H9 (cell line): ENCODE measurements at regions not wholly inside any gene's neighbourhood (a gene's known extent, or its start where the extent isn't known, plus 50 kb on each side); places are given as distances from the start of the nearest gene placed in this dataset.

Source experiments
- DNase-seq: peaks from one replicate; pipeline ENCODE4 v3.0.0-alpha.2; 2017
- H2AFZ ChIP-seq: one replicate; pipeline ENCODE4 v1.6.1; 2013; ENCODE audit warnings: mild to moderate bottlenecking, low read length, control low read depth, moderate library complexity
- H2AK5ac ChIP-seq: 2 replicates; pipeline ENCODE4 v1.6.1; 2013; ENCODE audit warnings: low read length, control low read depth, mixed read lengths; ENCODE audit not compliant: insufficient read length
- H2BK120ac ChIP-seq: one replicate; pipeline ENCODE4 v1.6.1; 2013; ENCODE audit warnings: low read depth, mild to moderate bottlenecking, low read length, control low read depth, inconsistent platforms; ENCODE audit not compliant: poor library complexity, severe bottlenecking
- H2BK12ac ChIP-seq: 2 replicates; pipeline ENCODE4 v1.6.1; 2013; ENCODE audit warnings: low read length, control low read depth, mixed read lengths, low read depth; ENCODE audit not compliant: insufficient read length
- H2BK15ac ChIP-seq: 2 replicates; pipeline ENCODE4 v1.6.1; 2013; ENCODE audit warnings: low read depth, low read length, control low read depth
- H2BK20ac ChIP-seq: one replicate; pipeline ENCODE4 v1.6.1; 2013; ENCODE audit warnings: low read depth, mild to moderate bottlenecking, low read length, control low read depth, inconsistent platforms; ENCODE audit not compliant: poor library complexity, severe bottlenecking
- H2BK5ac ChIP-seq: 2 replicates; pipeline ENCODE4 v1.6.1; 2013; ENCODE audit warnings: low read length, control low read depth, mixed read lengths; ENCODE audit not compliant: insufficient read length
- H3K14ac ChIP-seq: 2 replicates; pipeline ENCODE4 v1.6.1; 2013; ENCODE audit warnings: low read length, control low read depth; ENCODE audit not compliant: insufficient read depth
- H3K18ac ChIP-seq: 2 replicates; pipeline ENCODE4 v1.6.1; 2013; ENCODE audit warnings: low read depth, mild to moderate bottlenecking, mixed read lengths, low read length, control low read depth; ENCODE audit not compliant: insufficient read length
- H3K23ac ChIP-seq: 2 replicates; pipeline ENCODE4 v1.6.1; 2013; ENCODE audit warnings: low read length, control low read depth, mixed read lengths, low read depth; ENCODE audit not compliant: insufficient read length
- H3K23me2 ChIP-seq: 2 replicates; pipeline ENCODE4 v1.6.1; 2013; ENCODE audit warnings: low read depth, mild to moderate bottlenecking, mixed read lengths, low read length, control low read depth; ENCODE audit not compliant: insufficient read length, poor library complexity, severe bottlenecking
- H3K27ac ChIP-seq: 2 replicates; pipeline ENCODE4 v1.5.1; 2013; ENCODE audit warnings: low read length, control low read depth, mixed read lengths, low read depth; ENCODE audit not compliant: insufficient read length
- H3K27me3 ChIP-seq: 2 replicates; pipeline ENCODE4 v1.6.1; 2013; ENCODE audit warnings: low read length, control low read depth, inconsistent platforms; ENCODE audit not compliant: insufficient read depth
- H3K4ac ChIP-seq: 2 replicates; pipeline ENCODE4 v1.6.1; 2013; ENCODE audit warnings: low read depth, mild to moderate bottlenecking, control low read depth, inconsistent platforms, low read length, moderate library complexity
- H3K4me1 ChIP-seq: 2 replicates; pipeline ENCODE4 v1.6.1; 2013; ENCODE audit warnings: low read length, control low read depth, inconsistent platforms; ENCODE audit not compliant: insufficient read depth
- H3K4me2 ChIP-seq: 2 replicates; pipeline ENCODE4 v1.6.1; 2013; ENCODE audit warnings: low read length, control low read depth, mixed read lengths; ENCODE audit not compliant: insufficient read length, insufficient read depth
- H3K56ac ChIP-seq: 2 replicates; pipeline ENCODE4 v1.6.1; 2013; ENCODE audit warnings: low read depth, mild to moderate bottlenecking, mixed read lengths, low read length, control low read depth; ENCODE audit not compliant: insufficient read length
- H3K79me1 ChIP-seq: 2 replicates; pipeline ENCODE4 v1.6.1; 2013; ENCODE audit warnings: low read depth, mild to moderate bottlenecking, moderate library complexity, low read length, control low read depth, inconsistent platforms; ENCODE audit not compliant: insufficient read depth, poor library complexity, severe bottlenecking
- H3K79me2 ChIP-seq: 2 replicates; pipeline ENCODE4 v1.6.1; 2013; ENCODE audit warnings: low read length, control low read depth, inconsistent platforms; ENCODE audit not compliant: insufficient read depth
- H3K9ac ChIP-seq: 2 replicates; pipeline ENCODE4 v1.6.1; 2013; ENCODE audit warnings: low read length, control low read depth, mixed read lengths; ENCODE audit not compliant: insufficient read length; ENCODE audit errors: extremely low read depth
- H3K9me3 ChIP-seq: one replicate; pipeline ENCODE4 v1.6.1; 2013; ENCODE audit warnings: low read depth, low read length, inconsistent platforms; ENCODE audit not compliant: control insufficient read depth
- H3T11ph ChIP-seq: one replicate; pipeline ENCODE4 v1.6.1; 2013; ENCODE audit warnings: mild to moderate bottlenecking, low read length, control low read depth, inconsistent platforms
- H4K20me1 ChIP-seq: one replicate; pipeline ENCODE4 v1.6.1; 2013; ENCODE audit not compliant: control insufficient read depth, insufficient read length, insufficient read depth
- H4K5ac ChIP-seq: 2 replicates; pipeline ENCODE4 v1.6.1; 2013; ENCODE audit warnings: low read depth, mild to moderate bottlenecking, mixed read lengths, low read length, control low read depth; ENCODE audit not compliant: insufficient read length
- H4K8ac ChIP-seq: replicated peaks from 2 replicates; pipeline ENCODE4 v1.6.1; 2013; ENCODE audit warnings: low read length, control low read depth, mixed read lengths, low read depth; ENCODE audit not compliant: insufficient read length
- H4K91ac ChIP-seq: 2 replicates; pipeline ENCODE4 v1.6.1; 2013; ENCODE audit warnings: low read depth, mild to moderate bottlenecking, moderate library complexity, mixed read lengths, low read length, control low read depth; ENCODE audit not compliant: insufficient read length
- H3K27ac Mint-ChIP-seq, 3 experiments: 2 replicates in 2 of 3; 3 replicates in 1 of 3; pipeline ENCODE4 v1.8.0; 2020 to 2021; ENCODE audit warnings: mixed read lengths in 3 of 3, mild to moderate bottlenecking in 1 of 3, moderate library complexity in 1 of 3
- H3K27me3 Mint-ChIP-seq: 2 replicates; pipeline ENCODE4 v1.8.0; 2021; ENCODE audit warnings: low read depth, mild to moderate bottlenecking, moderate library complexity, mixed read lengths
- H3K36me3 Mint-ChIP-seq, 3 experiments: 2 replicates in 2 of 3; 3 replicates in 1 of 3; pipeline ENCODE4 v1.8.0; 2020 to 2021; ENCODE audit warnings: low read depth in 3 of 3, mixed read lengths in 3 of 3; ENCODE audit not compliant: insufficient read depth in 1 of 3
- H3K4me1 Mint-ChIP-seq, 2 experiments: 2 replicates each; pipeline ENCODE4 v1.8.0; 2020; ENCODE audit warnings: mixed read lengths in 2 of 2
- H3K4me3 Mint-ChIP-seq, 2 experiments: 2 replicates in 1 of 2; 3 replicates in 1 of 2; pipeline ENCODE4 v1.8.0; 2020 to 2021; ENCODE audit warnings: mild to moderate bottlenecking in 2 of 2, mixed read lengths in 2 of 2, moderate library complexity in 1 of 2
- H3K9me3 Mint-ChIP-seq, 2 experiments: 2 replicates in 1 of 2; 3 replicates in 1 of 2; pipeline ENCODE4 v1.8.0; 2020; ENCODE audit warnings: mild to moderate bottlenecking in 2 of 2, mixed read lengths in 2 of 2, moderate library complexity in 1 of 2
- CTCF ChIP-seq: fragments of 200-600 bp; sonication (generic); conservative IDR thresholded peaks from 3 replicates; pipeline ENCODE4 v1.8.0; 2021; ENCODE audit warnings: antibody characterized with exemption, mild to moderate bottlenecking
- WGBS: extraction: QIAGEN DNeasy Blood & Tissue Kit; methylation state at CpG from one replicate; pipeline ENCODE4 v1.1.7; 2013; ENCODE audit warnings: missing lambda C conversion rate, low lambda C conversion rate, mixed read lengths; ENCODE audit not compliant: insufficient read length; ENCODE audit errors: extremely low coverage; 5-methylcytosine and 5-hydroxymethylcytosine counted together

- no peak overlapping the region for H3K4ac ChIP-seq
- no peaks in the 10 kb centered on the region for H3K79me2 ChIP-seq
- no peaks in the 10 kb centered on the region for H3K9me3 ChIP-seq
- no peak overlapping the region for H3K56ac ChIP-seq
- Mint-ChIP-seq H3K4me3 (no peak overlapping the region), H3K36me3 (no peaks in the 10 kb centered on the region; a peak in 1 of 7 replicates), H3K27me3 (peaks cover 6% of the 10 kb centered on the region), H3K9me3 (no peaks in the 10 kb centered on the region; a peak in 1 of 5 replicates), H3K4me1 (peaks cover 8 to 21% of the 10 kb centered on the region in 2 experiments), H3K27ac (no peak overlapping the region)
- no peak overlapping the region for H3K23ac ChIP-seq
- no peak overlapping the region for H2BK5ac ChIP-seq
- no peak overlapping the region for H2BK12ac ChIP-seq
- H2BK20ac ChIP-seq, result no peak overlapping the region
- no peak overlapping the region for H3K18ac ChIP-seq
- H3K79me1 ChIP-seq, result no peaks in the 10 kb centered on the region
- no peak overlapping the region for H2BK15ac ChIP-seq
- TF ChIP-seq CTCF, result no peak
- no peak overlapping the region for H3K14ac ChIP-seq
- no peaks in the 10 kb centered on the region; the same call in none of the 2 replicates for H3K4me1 ChIP-seq
- peaks cover 3% of the 10 kb centered on the region for H3K23me2 ChIP-seq
- H4K5ac ChIP-seq, result no peak overlapping the region
- H3K27me3 ChIP-seq, result no peaks in the 10 kb centered on the region
- no peaks in the 10 kb centered on the region for H4K20me1 ChIP-seq
- no peak overlapping the region for H3T11ph ChIP-seq
- no peak overlapping the region for H4K8ac ChIP-seq
- H2AK5ac ChIP-seq, result no peak overlapping the region
- H3K4me2 ChIP-seq, result no peak overlapping the region
- H2AFZ ChIP-seq, result no peak overlapping the region
- no CpG with 5 or more reads among the region's 6 CpGs for WGBS
- no peak overlapping the region for H4K91ac ChIP-seq
- H3K27ac ChIP-seq, result no peak overlapping the region
- H2BK120ac ChIP-seq, result no peak overlapping the region
- DNase-seq, result no peak
- H3K9ac ChIP-seq, result no peak overlapping the region
These were observed 50.3 kb upstream of the BLCAP start for GRCh38 chr20:37577981-37578380.
